Caco-2 (cell line): ENCODE measurements at regions not wholly inside any gene's neighbourhood (a gene's known extent, or its start where the extent isn't known, plus 50 kb on each side); places are given as distances from the start of the nearest gene placed in this dataset.

ENCODE experiments used
- BruUV-seq: library from RNA; stranded (reverse); fragments of 400-500 nt; replicated peaks from 2 replicates; lab custom pipeline; 2021; lab: Mats Ljungman, UMichigan
- CTCF ChIA-PET: fragments of 300-600 bp; sonication (Branson Sonifier 250); formaldehyde crosslinking; loops from one replicate; lab custom pipeline; 2022; ENCODE audit warnings: antibody characterized with exemption; lab: Charles Lee
- POLR2A ChIA-PET: fragments of 300-600 bp; sonication (Branson Sonifier 250); formaldehyde crosslinking; loops from one replicate; lab custom pipeline; 2022; ENCODE audit warnings: antibody characterized with exemption; lab: Charles Lee
- DNase-seq, 2 experiments: peaks; one replicate each; pipeline versions ENCODE4 v3.0.0 to v3.0.0-alpha.2; 2020 to 2022
- H3K27me3 ChIP-seq: replicated peaks from 2 replicates; pipeline ENCODE4 v1.6.0; 2011; ENCODE audit warnings: low read length; ENCODE audit not compliant: control insufficient read depth, insufficient read depth
- H3K36me3 ChIP-seq: 2 replicates; pipeline ENCODE4 v1.5.1; 2011; ENCODE audit warnings: low read length; ENCODE audit not compliant: control insufficient read depth, insufficient read depth
- H3K4me1 ChIP-seq: fragments of 250-450 bp; sonication (Bioruptor Pico); 2 replicates; pipeline ENCODE4 v1.5.1; 2020; ENCODE audit warnings: mild to moderate bottlenecking
- H3K4me3 ChIP-seq: 2 replicates; pipeline ENCODE4 v1.5.1; 2011; ENCODE audit warnings: low read depth, mild to moderate bottlenecking, control low read depth, low read length
- H3K9me3 ChIP-seq: fragments of 250-450 bp; sonication (Bioruptor Pico); 2 replicates; pipeline ENCODE4 v1.5.1; 2020; ENCODE audit warnings: mild to moderate bottlenecking, moderate library complexity
- H3K27ac Mint-ChIP-seq: one replicate; pipeline ENCODE4 v1.8.0; 2022; ENCODE audit warnings: mixed read lengths; ENCODE audit not compliant: unreplicated experiment
- H3K27me3 Mint-ChIP-seq: one replicate; pipeline ENCODE4 v1.8.0; 2022; ENCODE audit warnings: mixed read lengths; ENCODE audit not compliant: insufficient read depth, unreplicated experiment
- H3K36me3 Mint-ChIP-seq: one replicate; pipeline ENCODE4 v1.8.0; 2022; ENCODE audit warnings: mild to moderate bottlenecking, mixed read lengths; ENCODE audit not compliant: insufficient read depth, unreplicated experiment
- H3K4me1 Mint-ChIP-seq: one replicate; pipeline ENCODE4 v1.8.0; 2022; ENCODE audit warnings: low read depth, mixed read lengths; ENCODE audit not compliant: unreplicated experiment
- H3K4me3 Mint-ChIP-seq: one replicate; pipeline ENCODE4 v1.8.0; 2022; ENCODE audit warnings: mild to moderate bottlenecking, moderate library complexity, mixed read lengths; ENCODE audit not compliant: unreplicated experiment
- H3K9me3 Mint-ChIP-seq: one replicate; pipeline ENCODE4 v1.8.0; 2022; ENCODE audit warnings: mixed read lengths; ENCODE audit not compliant: unreplicated experiment
- intact Hi-C: fragments of 100-400 bp; cut with micrococcal nuclease; formaldehyde crosslinking; loops from one replicate; pipeline ENCODE4 v1.10.0; 2022; ENCODE audit not compliant: unreplicated experiment
- TF ChIP-seq, protein P1 (sequence below), 2 experiments: fragments of 200-600 bp in 1 of 2; IDR thresholded peaks; 1 replicate in 1 of 2; 2 replicates in 1 of 2; pipeline versions ENCODE4 v1.5.1 to v1.8.0; 2011 to 2022; ENCODE audit warnings: antibody characterized with exemption in 1 of 2, control low read depth in 1 of 2, inconsistent platforms in 1 of 2, low read depth in 1 of 2, low read length in 1 of 2, mild to moderate bottlenecking in 1 of 2, moderate library complexity in 1 of 2; ENCODE audit not compliant: insufficient read depth in 1 of 2, severe bottlenecking in 1 of 2, unreplicated experiment in 1 of 2

DNA sequence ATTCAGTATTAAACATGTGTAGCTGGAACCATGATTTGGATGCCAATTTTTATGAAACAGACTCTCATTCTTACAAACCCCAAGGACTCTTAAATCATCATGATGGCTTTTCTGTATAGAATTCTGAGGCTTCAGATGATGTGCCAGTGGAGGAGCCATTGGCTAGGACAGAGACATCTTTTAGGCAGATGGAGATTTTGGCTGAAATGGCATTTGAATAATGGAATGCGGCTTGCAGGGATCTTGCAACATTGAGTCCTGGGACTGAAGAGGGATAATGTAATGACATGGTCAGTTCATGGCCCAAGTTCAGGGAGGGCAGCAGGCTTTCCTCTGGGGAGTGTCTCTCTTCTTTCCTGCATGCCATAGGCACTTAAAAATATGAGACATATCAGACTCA, 172.4 kb downstream of the ABCA8 start:
- no peaks in the 10 kb centered on the region; the same call in 1 of the 2 replicates for H3K27me3 ChIP-seq
- H3K27me3 Mint-ChIP-seq: no peaks in the 10 kb centered on the region
- H3K4me3 Mint-ChIP-seq: no peak overlapping the region
- TF ChIP-seq, protein P1, sequence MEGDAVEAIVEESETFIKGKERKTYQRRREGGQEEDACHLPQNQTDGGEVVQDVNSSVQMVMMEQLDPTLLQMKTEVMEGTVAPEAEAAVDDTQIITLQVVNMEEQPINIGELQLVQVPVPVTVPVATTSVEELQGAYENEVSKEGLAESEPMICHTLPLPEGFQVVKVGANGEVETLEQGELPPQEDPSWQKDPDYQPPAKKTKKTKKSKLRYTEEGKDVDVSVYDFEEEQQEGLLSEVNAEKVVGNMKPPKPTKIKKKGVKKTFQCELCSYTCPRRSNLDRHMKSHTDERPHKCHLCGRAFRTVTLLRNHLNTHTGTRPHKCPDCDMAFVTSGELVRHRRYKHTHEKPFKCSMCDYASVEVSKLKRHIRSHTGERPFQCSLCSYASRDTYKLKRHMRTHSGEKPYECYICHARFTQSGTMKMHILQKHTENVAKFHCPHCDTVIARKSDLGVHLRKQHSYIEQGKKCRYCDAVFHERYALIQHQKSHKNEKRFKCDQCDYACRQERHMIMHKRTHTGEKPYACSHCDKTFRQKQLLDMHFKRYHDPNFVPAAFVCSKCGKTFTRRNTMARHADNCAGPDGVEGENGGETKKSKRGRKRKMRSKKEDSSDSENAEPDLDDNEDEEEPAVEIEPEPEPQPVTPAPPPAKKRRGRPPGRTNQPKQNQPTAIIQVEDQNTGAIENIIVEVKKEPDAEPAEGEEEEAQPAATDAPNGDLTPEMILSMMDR (IDR thresholded peaks at IDR 0.05; ENCODE audit: insufficient read depth in 1 of 2, low read depth in 1 of 2, low read length in 1 of 2, severe bottlenecking in 1 of 2, unreplicated experiment in 1 of 2): no peak
- intact Hi-C loops: no loop called here
- no peaks in the 10 kb centered on the region for H3K9me3 ChIP-seq
- no peaks in the 10 kb centered on the region for H3K36me3 Mint-ChIP-seq
- H3K4me3 ChIP-seq: no peak overlapping the region
- H3K27ac Mint-ChIP-seq: no peak overlapping the region
- H3K36me3 ChIP-seq: no peaks in the 10 kb centered on the region
- no peaks in the 10 kb centered on the region for H3K4me1 Mint-ChIP-seq
- no peaks in the 10 kb centered on the region for H3K9me3 Mint-ChIP-seq
- DNase-seq: no peak
- CTCF ChIA-PET: no interaction called here
- BruUV-seq: no TSS peak
- peaks cover 22% of the 10 kb centered on the region for H3K4me1 ChIP-seq
- POLR2A ChIA-PET: no interaction called here

DNA sequence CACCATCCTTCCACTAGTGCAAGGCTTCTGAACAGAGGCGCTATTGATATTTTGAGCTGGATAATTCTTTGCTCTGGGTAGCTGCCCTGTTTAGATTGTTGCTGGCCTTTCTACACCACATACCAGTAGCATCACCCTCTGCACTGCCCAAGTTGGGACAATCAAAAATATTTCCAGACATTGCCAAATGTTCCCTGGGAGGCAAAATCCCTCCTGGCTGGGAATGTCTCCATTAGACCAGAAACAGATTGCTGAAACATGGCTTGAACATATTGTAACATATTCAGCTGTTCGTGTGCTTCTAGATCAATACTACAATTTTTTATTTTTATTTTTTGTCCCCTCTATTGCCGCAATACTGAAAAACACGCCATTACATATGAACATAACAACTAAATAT, 174.6 kb downstream of the ABCA8 start:
- Histone ChIP-seq H3K9me3 (no peaks in the 10 kb centered on the region), H3K4me1 (peaks cover 26% of the 10 kb centered on the region), H3K36me3 (no peaks in the 10 kb centered on the region), H3K4me3 (no peak overlapping the region), H3K27me3 (no peaks in the 10 kb centered on the region)
- Mint-ChIP-seq H3K4me1 (no peaks in the 10 kb centered on the region), H3K27me3 (no peaks in the 10 kb centered on the region), H3K27ac (no peak overlapping the region), H3K9me3 (no peaks in the 10 kb centered on the region), H3K4me3 (no peak overlapping the region), H3K36me3 (no peaks in the 10 kb centered on the region)
- CTCF ChIA-PET: interaction anchor here (0.6 kb wide), 1 partner anchor 310 kb away, joined by 3 read pairs; no protein-coding TSS in a partner anchor
- DNase-seq: no peak
- POLR2A ChIA-PET: no interaction called here
- TF ChIP-seq, protein P1 (IDR thresholded peaks at IDR 0.05; ENCODE audit: insufficient read depth in 1 of 2, low read depth in 1 of 2, low read length in 1 of 2, severe bottlenecking in 1 of 2, unreplicated experiment in 1 of 2): no peak
- no TSS peak for BruUV-seq
- intact Hi-C loops: no loop called here

DNA sequence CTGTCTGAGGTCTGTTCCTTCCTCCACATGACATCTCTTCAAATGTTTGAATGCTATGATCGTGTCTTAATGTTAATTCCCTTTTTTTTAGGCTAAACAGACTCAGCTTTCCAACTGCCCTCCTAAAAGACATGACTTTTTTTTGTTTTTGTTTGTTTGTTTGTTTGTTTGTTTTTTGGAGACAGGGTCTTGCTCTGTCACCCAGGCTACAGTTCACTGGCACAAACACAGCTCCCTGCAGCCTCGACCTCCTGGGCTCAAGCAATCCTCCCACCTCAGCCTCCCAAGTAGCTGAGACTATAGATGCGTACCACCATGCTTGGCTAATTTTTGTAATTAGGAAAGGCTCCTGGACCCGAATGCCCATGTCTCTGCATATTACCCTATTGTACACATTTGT, 176.5 kb downstream of the ABCA8 start:
- POLR2A ChIA-PET: interaction anchor here (0.6 kb wide), 1 partner anchor 461 kb away, joined by 3 read pairs; no protein-coding TSS in a partner anchor
- intact Hi-C loops: loop anchor here (1.0 to 2.0 kb wide), 3 partner anchors 42 to 325 kb away; no protein-coding TSS in a partner anchor
- Mint-ChIP-seq H3K36me3 (no peaks in the 10 kb centered on the region), H3K4me3 (peak overlapping the region; percentile 62), H3K27me3 (no peaks in the 10 kb centered on the region), H3K9me3 (no peaks in the 10 kb centered on the region), H3K4me1 (peaks cover 6% of the 10 kb centered on the region), H3K27ac (no peak overlapping the region)
- DNase-seq: no peak
- BruUV-seq: no TSS peak
- CTCF ChIA-PET: no interaction called here
- TF ChIP-seq, protein P1 (IDR thresholded peaks at IDR 0.05; ENCODE audit: insufficient read depth in 1 of 2, low read depth in 1 of 2, low read length in 1 of 2, severe bottlenecking in 1 of 2, unreplicated experiment in 1 of 2): no peak
- Histone ChIP-seq H3K9me3 (no peaks in the 10 kb centered on the region), H3K36me3 (no peaks in the 10 kb centered on the region), H3K4me3 (peak overlapping the region; percentile 6), H3K4me1 (peaks cover 23% of the 10 kb centered on the region), H3K27me3 (no peaks in the 10 kb centered on the region)
